Hematopoietic multipotent progenitor cell treated with erythropoietin and hydrocortisone succinate and interleukin-3 and kit ligand, for 6 days (in vitro differentiated cells): ENCODE measurements at regions not wholly inside any gene's neighbourhood (a gene's known extent, or its start where the extent isn't known, plus 50 kb on each side); places are given as distances from the start of the nearest gene placed in this dataset.

Source experiments
- DNase-seq: peaks from one replicate; pipeline ENCODE4 v3.0.0-alpha.2; 2015

GRCh38 chr4:123954220-123954619, 557.6 kb downstream of the SPRY1 start:
- no peak for DNase-seq

DNA sequence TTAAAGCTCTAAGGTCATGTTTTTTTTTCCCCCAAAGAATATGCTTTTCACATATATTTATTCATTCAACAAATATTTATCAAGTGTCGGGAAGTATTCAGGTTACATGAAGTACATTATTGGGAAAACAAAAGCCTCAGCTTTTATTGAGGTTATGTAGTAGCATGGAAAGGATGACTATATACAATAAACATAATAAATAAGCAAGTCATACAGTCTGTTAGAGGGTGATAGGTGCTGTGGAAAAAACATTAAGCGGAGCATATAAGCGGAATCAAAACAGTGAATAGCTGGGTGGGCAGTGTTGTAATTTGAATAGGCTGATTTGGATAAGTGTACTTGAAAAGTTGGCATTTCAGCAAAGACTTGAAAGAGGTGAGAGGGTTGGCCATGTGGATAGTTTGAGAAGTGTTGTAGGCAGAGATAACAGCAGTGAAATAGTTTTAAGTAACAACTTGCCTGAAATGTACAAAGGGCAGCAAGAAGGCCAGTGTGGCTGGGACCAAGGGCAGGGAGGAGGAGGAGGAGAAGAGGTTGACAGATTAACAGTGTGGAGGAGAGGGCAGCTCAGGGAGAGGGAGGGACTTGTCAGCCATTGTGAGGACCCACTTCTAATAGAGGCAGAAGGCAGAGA, 558.7 kb downstream of the SPRY1 start:
- DNase-seq: no peak

GRCh38 chr4:123956204-123956603, 559.6 kb downstream of the SPRY1 start:
- no peak for DNase-seq

GRCh38 chr4:123966990-123967769, 570.6 kb downstream of the SPRY1 start:
- no peak for DNase-seq

- DNase-seq: no peak
These were observed 575.4 kb downstream of the SPRY1 start for GRCh38 chr4:123972031-123972430.

DNA sequence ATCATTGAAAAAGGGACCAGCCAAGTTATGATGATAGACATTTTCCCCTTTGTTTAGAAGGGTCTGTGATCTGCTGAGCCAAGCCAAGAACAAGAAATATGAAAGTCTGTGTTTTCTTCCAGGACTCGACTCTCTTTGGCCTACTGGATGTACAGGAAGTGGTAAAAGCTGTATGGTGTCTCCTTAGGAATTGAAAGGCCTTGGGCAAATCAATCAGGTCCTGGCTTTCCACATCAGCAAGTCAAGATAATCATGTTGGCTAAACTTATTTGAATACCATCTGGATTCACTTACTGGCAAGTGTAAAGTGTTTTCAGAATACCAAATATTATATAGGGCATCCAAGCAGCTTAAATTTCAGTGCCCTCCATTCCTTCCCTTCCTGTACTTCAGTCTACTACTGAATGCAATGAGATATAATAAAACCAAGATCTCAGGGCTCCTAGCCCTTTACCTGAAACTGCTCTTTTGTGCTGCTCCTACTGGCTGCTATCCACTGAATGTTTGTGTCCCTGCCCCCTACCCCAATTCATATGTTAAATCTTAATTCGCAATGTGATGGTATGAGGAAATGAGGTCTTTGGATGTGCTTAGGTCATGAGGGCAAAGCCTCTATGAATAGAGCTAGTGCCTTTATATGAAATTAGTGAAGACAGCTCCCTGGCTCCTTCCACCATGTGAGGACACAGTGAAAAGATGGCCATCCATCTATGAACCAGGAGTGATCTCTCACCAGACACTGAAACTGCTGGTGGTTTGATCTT, 578.0 kb downstream of the SPRY1 start:
- no peak for DNase-seq

- DNase-seq: no peak
These were observed 579.7 kb downstream of the SPRY1 start for GRCh38 chr4:123976285-123976684.

GRCh38 chr4:123976819-123977218, 580.2 kb downstream of the SPRY1 start:
- DNase-seq: no peak

- DNase-seq: no peak
These were observed 581.1 kb downstream of the SPRY1 start for GRCh38 chr4:123977641-123978081.

GRCh38 chr4:123978637-123979036, 582.0 kb downstream of the SPRY1 start:
- DNase-seq: no peak

DNA sequence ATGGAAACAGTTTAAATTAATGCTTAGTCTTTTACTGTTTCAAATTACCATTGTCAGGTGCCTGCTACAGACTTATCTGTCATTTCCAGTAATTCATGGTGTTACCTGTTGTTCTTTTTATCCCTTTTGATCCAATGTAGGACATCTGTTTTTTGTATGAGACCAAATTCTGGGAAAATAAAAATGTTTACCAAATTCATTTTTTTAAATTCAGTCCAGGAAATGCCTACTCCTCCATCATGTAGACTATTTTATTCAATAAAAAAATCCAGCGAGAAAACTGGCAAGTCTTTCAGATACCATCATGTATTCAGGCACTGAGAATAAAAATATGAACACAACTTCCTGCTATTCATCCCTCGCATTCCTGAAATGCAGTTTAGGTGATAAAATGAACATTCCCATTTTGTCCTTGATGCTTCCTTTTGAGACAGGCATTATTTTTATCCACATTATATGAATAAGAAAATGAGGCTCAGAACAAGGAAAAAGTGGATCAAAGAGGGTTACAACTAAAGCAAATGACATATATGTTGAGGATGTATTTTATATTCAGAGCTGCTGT, 584.2 kb downstream of the SPRY1 start:
- DNase-seq: no peak

DNA sequence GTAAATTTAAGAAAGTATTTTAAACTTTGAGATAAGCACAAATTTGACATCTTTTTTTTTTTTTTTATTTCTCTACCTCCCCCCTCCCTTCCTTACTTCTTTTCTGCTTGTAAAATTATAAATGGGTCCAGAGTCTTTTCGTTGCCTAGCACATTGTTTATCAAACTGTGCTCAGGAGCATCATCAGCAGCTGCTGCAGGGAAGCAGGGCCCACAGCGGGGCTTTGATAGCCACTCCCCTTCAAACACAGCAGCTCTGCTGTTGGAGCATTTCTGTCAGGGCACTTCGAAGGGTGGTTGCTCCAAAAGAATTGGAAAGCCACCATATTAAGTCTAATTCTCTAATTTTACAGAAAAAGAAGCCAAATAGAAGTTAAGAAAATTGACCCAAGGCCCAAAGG, 588.3 kb downstream of the SPRY1 start:
- no peak for DNase-seq

- DNase-seq: no peak
These were observed 589.7 kb downstream of the SPRY1 start for GRCh38 chr4:123986268-123986798.

- no peak for DNase-seq
These were observed 590.8 kb downstream of the SPRY1 start for GRCh38 chr4:123987408-123987807.

DNA sequence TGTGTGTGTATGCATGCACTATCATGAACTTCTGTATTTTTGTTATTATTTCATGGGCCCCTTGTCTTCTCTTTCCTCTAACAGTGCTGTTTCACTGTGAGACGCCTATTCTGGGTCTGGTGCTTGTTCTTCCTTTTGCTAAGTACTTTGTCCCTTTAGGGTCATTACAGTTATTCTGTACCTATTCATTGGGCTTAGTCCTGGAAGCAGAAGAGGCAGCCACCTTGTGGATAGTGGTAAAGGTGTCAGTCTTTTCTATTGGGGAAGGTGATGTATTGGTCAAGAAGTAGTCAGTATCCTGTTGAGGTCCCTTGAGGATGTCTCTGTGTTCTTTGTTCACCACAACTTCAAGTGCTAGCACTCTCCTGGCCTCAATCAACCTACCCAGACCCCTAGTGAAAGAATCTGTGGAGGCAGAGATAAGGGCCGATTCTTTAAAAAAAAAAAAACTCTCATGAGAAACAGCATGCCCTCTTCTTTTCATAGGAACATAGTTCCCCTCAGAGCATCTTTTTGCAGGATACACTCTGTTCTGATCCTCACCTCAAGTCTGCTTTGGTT, 593.8 kb downstream of the SPRY1 start:
- DNase-seq: peak; percentile 31

DNA sequence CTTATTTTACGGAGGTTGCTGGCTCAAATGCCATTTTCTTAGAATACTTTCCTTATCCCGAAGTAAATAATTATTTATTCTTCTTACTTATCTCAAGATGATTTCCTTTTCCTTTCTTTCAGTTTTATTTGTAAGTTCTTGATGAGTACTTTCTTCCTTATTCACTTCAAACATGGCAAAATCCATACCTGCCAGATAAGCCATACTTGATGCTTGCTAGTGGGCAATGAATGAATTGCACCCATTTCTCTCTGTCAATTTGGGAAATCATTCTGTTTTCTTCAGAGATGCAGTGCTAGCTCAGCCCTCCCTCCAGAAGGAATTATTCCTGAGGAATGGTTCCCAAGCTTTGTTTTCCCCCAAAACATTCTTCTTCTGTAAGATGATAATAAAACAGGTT, 598.3 kb downstream of the SPRY1 start:
- DNase-seq: no peak

GRCh38 chr4:123995936-123996335, 599.3 kb downstream of the SPRY1 start:
- DNase-seq: no peak

DNA sequence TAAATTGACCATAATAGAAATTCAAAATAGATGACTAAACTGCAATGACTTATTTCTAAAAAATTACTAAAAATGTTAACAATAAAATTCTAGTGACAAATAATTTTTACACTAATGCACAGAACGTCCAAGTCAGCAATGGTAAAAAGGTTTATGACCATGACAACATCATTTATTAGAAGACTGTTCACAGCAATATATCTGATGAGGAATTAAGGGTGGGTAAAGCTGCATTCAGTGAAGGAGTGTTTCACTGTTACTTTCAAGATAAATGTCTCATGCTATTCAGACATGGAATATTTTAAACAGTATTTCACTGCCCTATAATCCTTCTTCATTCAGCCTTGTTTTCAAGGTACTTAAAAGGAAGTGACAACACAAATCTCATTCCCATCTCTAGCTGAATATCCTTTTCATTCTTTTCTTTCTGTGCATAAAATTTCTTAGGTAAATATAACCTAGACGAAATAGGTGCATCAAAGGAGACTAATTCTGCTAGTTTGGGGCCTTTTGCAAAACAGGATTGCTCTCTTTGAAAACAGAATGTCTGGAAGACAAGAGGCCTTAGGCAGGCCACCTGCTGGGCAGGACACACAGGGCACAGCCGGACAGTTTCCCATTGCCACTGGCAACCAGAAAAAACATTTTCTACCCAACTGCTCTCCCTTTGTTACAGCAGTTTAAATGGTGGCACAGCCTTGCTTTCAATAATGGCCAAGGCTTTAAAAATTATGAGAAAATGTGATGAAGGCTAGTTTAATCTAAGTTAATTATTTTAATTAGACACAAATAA, 600.3 kb downstream of the SPRY1 start:
- DNase-seq: no peak

- peak; percentile 16 for DNase-seq
These were observed 601.3 kb downstream of the SPRY1 start for GRCh38 chr4:123997776-123998449.

- no peak for DNase-seq
These were observed 603.6 kb downstream of the SPRY1 start for GRCh38 chr4:124000233-124000632.

- DNase-seq: no peak
These were observed 619.2 kb downstream of the SPRY1 start for GRCh38 chr4:124015766-124016165.
